Adrenal gland (tissue), 5 donors: ENCODE measurements at regions not wholly inside any gene's neighbourhood (a gene's known extent, or its start where the extent isn't known, plus 50 kb on each side); places are given as distances from the start of the nearest gene placed in this dataset.
"Not testable (repeated sequence)": the region's sequence is repeated elsewhere in the genome, so short reads cannot be mapped to it uniquely, and the experiment has no call there.

Source experiments
- CTCF ChIP-seq, 6 experiments: fragments of 450-650 bp in 4 of 6; fragments of 200-600 bp in 2 of 6; sonication (generic) in 1 of 6; IDR thresholded peaks; 1 replicate in 5 of 6; 2 replicates in 1 of 6; pipeline versions ENCODE4 v1.5.1 to v1.8.0; 2016 to 2021; ENCODE audit warnings: antibody characterized with exemption in 6 of 6, mild to moderate bottlenecking in 2 of 6, moderate library complexity in 1 of 6
- POLR2A ChIP-seq, 2 donors: fragments of 450-650 bp; IDR thresholded peaks; one replicate each; pipeline ENCODE4 v1.6.1; 2017; ENCODE audit warnings: antibody characterized with exemption in 2 of 2, mild to moderate bottlenecking in 2 of 2, moderate library complexity in 1 of 2
- donor health status: DM: no; HTN: no; CAD: no.

GRCh38 chr21:13820286-13820685 is 210.7 kb downstream of the POTED start:
- TF ChIP-seq CTCF, POLR2A (IDR thresholded peaks at IDR 0.05): not testable (repeated sequence)
